Dermis microvascular lymphatic vessel endothelial cell (primary cell): ENCODE measurements at regions not wholly inside any gene's neighbourhood (a gene's known extent, or its start where the extent isn't known, plus 50 kb on each side); places are given as distances from the start of the nearest gene placed in this dataset.
"Not testable (repeated sequence)": the region's sequence is repeated elsewhere in the genome, so short reads cannot be mapped to it uniquely, and the experiment has no call there.

Experiments used
- DNase-seq, 2 donors: peaks; one replicate each; pipeline versions ENCODE4 v3.0.0 to v3.0.0-alpha.2; 2010; ENCODE audit warnings: low read depth in 2 of 2

DNA sequence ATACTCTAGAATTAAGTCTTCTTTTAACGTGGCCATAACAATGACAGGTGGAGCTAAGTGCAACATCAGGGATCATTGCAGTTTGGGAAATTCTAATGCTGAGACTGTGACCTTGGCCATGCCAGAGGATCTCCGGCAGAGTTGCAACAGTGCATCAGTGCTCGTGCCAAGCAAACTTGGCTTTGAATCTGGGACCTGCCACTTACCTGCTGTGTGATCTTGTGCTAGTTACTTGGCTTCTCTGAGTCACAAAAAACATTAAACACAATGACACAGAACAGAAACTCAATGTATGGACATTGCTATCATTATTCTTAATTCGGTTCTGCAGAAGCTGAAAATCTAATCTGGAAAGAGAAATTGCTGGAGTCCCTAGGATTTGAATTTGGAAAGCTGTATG, 435.5 kb upstream of the CCL2 start:
- DNase-seq: no peak

DNA sequence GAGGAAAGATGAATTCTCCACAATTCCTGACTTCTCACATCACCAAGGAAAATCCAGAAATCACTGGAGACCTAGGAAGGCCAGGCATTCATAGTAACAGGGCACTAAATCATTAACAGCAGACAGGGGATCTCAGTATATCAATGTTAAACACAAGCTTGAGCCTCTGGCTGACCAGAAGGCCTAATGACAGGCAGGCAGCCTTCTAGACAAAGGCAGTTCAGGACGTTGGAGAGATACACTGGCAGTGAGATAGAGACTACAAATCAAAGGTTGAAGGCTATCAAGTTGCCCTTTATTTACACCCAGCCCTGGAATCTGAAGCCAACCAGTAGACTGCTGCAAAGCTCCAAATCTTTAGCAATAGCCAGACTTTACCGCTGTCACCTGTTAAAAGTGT, 422.8 kb upstream of the CCL2 start:
- DNase-seq: no peak

DNA sequence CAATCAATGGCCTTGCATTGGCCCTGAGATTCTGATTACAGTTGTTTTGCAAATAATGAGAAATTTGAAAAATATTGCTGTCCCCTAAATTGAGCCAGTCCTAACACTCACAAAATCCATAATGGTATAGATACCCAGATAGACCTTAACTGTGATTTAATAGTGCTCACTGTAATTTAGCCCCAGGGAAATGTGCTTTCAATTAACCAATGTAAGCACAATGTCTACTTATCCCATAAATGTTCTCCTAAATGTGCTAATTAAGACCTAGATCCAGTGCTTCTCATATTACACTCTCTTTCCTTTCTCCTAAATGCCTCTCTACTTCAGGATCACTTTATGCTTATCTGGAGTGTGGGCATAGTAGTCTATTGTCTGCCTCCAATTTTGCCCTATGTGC, 417.8 kb upstream of the CCL2 start:
- DNase-seq: no peak

DNA sequence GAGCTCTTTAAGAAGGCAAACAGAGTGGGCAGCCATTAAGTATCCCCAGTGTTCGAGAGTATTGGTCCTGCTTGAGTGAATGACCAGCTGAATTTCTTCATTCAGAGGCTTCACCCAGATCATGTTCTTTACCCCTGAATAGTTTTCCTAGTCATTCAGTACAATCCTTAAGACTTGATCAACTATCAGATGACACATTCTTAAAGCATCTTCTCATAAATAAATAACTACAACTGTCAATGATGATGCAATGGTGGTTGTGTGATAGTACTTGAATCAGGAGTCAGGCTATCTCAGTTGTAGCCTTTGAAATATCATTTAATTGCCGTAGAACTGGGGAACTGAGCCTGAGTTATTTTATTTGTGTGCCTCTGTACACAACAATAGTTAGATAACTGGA, 416.8 kb upstream of the CCL2 start:
- no peak for DNase-seq

DNA sequence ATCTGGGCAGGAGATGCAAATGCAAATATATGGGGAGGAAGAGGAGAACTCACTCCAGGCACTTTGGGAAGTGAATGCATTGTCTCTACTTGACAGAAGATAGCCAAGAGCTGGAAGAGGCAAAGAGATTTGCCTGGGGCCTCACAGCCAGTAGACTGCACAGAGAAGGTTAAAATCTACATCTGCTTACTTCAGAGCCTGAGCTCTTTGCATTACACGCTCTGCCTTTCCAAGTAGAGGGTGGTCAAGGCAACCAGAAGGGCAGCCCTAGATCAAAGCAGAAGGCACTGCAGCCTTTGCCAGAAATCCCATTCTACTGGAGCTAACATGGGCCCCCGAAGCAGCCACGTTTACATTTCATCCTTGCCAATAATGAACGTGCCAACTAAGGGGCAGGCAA, 407.2 kb upstream of the CCL2 start:
- no peak for DNase-seq

DNA sequence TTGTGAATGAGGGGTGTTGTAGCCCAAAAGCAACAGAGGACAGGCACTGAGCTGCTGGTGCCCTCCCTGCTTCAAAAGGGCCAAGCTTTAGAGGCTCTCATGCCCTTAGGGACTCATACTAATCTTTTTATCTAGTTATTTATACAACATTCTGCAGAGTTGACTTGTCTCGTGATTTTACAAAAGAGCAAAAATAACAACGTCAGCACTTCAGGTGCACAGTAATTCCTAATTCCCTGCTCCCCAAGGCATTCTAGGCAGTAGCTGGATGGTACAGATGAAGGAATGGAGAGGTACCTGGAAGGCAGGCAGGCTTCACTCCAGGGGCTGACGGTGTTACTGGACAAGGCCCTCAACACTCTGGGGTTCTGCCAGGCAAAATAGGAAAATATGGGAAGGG, 406.7 kb upstream of the CCL2 start:
- no peak for DNase-seq

DNA sequence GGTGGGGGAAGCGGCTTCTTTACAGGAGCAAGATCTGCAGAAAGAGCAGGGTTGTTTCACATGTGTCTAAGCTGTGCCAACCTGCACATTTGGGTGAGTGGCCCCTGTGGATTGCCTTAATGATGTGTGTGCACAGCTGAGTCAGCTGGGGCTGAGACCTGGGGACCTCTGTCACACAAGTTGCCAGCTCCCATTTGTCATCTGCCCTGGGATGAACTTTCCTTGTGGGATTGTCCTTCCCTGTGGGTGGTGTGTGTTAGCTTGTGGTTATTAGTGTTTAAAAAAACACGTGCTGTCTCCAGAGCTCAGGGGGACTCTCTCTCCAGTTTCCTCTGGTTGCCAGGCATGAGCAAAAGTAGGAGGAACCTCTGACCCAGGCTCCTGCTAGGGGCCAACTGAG, 400.5 kb upstream of the CCL2 start:
- no peak for DNase-seq

DNA sequence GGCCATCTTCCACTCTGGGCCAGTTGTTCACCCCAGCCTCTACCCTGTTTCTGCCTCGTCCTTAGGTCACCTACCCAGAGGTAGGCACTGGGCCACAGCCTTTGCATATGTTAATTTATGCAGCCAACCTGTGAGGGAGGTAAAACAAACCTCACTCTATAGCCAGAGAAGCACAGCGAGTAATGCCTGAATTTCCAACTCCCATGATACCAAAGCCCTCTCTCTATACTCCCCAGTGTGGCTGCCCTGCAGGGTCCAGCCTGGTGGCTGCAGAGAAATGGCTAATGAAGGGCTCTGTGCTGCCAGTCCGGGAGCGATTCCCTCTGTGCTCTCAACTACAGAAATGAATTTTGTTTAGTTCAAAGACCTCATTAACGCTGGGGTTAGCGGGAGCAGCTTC, 397.0 kb upstream of the CCL2 start:
- DNase-seq: no peak

DNA sequence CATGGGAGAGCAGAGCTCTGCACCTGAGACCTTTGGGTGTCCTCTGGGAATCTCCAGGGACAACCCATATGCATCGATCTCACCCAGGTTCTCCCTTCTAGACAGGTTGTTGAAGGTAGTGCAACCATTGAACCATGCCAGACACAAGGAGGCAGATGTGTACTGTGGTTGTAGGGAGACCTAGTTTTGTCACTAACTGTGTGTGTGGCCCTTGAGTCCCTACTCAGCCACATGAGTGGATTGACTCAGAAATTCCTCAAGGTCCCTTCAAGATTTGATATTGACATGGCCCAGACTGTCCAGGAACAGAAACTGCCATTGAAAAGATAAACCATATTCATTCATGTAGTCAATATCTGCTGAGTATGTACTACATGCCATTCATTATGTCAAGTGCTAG, 396.4 kb upstream of the CCL2 start:
- DNase-seq: no peak

DNA sequence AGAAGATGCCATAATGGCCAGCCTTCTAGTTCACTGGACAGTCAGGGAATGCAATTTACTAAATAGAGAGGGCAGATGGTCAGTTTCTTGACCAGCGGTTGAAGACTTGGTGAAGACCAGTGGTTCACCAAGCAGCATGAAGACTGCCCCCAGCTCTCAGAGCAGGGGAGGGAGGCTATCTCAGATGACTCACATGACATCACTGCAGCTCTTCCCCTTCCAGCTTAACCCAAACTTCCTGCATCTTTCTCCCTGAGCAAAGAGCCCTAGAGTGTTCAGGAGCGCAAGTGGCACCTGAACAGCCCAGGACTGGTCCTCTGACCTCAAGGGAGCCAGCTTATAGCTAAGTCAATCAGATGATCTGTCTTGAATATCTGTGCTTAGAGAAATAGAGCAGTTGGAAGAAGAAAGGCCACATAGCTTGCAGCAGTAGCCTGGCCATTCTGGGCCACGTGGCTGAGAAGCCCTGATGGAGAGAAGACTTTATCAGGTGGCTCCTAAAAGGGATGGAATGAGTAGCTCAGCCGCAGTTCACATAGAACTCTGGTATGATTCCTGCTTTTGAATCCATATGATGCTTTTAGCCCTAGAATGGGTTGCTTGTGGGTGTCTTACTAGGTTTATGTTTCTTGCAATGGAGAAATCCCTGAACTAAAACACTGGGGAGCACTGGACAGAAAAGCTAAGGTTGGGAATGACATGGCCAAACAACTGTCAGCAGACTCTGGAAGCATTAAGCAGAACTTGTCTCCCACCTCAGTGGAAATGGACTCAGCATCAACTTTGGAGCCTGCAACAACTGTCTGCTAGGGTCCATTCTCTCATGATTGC, 392.1 kb upstream of the CCL2 start:
- DNase-seq: no peak

DNA sequence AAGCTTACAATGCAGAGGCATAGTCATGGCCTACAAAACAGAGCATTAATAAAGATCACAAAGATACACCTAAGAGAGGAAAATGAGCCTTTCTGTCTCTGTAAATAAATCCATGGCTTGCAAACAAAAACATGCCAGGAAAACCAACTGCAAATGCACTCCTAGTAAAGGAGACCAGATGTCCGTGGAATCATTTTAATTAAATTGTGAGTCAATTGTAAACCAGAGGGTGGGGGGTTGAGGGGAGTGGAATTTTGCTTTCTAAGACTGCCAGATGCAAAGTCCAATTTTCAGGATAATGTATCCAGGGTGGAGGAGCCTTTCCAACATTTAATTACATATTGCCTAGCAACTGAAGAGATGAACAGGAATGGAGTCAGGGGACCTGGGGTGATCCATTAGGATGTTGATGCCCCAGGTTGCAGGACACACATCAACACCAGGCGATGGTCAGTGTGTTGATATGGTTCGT, 390.3 kb upstream of the CCL2 start:
- no peak for DNase-seq

DNA sequence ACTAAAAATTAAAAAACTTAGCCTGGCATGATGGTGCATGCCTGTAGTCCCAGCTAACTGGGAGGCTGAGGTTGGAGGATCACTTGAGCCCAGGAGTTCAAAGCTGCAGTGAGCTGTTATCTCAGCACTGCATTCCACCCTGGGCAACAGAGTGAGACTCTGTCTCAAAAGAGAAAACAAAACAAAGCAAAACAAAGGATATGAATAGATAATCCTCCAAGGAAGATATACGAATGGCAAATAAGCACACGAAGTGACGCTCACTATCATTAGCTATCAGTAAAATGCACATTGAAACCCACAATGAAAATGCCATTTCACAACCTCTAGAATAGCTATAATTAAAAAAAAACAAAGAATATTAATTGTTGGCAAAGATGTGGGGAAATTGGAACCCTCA, 386.2 kb upstream of the CCL2 start:
- DNase-seq: no peak

DNA sequence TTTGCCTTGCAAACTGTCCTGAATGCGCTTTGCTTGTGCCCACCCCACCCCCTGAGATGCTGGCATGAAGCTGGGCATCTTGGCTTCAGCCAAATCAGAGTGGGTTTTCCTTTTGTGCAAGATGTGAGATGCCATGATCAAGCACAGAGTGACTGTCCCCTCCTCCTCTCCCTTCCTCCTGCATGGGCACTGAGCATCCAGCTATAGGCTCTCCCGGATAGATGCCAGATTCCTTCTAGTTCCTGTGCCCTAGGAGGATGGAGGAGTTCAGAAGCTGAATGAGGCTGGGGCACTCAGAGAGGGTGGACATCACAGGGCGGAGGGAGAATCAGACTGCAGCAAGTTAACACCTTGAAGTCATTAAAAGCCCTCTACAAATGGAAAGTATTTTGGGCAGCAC, 384.1 kb upstream of the CCL2 start:
- no peak for DNase-seq

DNA sequence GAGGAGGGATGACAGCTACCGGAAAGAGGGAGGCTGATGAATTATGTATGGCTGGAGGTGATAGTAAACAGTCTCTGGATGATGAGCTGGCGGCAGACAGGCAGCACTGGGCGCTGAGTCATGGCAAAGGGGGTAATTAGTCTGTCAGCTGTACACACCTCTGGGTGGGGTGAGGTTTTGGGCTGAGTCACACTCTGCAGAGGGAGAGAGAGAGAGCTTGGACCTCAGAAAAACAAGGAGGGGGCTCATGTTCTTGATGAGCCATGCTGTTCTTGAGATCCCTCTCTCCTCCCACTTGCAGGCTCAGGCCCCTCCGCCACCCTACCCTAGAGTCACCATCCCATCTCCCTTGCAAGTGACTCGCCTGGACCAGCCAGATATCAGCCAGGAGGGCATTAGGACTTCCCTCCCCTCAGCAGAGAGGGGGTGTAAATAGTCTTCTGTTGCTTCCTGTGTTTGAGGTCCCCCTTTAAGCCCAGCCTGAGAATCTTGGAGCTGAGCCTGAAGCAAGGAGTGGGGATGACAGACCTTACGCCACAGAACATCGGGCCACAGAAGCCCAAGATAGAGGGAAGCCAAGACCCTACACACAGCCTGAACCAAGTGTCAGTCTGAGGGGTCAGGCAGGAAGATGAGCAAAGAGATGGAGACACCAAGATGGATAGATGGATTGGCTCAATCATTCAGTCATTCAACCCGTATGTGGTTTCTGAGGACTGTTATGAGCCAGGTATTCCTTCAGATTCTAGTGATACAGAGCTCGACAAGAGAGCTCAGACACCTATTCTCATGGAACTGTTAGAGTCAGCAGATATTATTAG, 383.2 kb upstream of the CCL2 start:
- DNase-seq: no peak

DNA sequence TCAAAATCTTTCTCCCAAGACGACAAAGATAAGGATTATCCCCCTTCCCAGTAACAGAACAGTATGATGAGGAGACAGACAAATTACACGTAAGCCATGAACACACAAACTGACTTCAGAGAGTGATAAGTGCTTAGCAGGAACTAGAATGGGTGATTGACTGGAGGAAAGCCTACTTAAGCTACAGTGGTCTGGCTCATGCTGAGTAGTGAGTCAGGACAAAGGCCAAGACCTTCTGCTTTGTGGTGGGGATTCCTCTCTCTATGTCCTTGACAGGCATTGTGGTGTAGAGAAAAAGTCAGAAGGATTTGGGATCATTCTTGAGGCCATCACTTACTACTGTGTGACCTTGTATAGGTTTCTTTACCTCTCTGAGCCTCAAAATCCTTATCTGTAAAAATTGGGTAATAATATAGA, 381.9 kb upstream of the CCL2 start:
- no peak for DNase-seq

DNA sequence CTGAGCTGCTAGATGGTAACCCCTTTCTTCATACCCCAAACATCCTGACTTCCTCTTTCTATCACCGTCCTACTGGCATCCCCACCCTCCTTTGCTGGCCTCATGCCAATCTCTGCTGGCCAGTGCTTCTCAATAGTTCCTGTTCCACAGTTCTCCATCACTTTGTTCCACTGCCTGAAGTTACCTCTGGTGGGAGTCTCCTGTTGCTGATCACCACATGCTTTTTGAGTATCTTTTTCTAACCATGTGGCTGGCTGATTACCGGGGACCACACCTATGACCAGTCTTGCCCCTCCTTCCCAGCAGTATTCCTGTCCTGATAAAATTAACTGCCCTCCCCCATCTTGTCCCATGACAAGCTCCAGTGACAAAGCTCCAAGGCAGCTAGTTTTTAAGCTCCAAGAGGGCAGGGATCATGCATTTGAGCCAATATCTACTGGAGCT, 380.4 kb upstream of the CCL2 start:
- no peak for DNase-seq

DNA sequence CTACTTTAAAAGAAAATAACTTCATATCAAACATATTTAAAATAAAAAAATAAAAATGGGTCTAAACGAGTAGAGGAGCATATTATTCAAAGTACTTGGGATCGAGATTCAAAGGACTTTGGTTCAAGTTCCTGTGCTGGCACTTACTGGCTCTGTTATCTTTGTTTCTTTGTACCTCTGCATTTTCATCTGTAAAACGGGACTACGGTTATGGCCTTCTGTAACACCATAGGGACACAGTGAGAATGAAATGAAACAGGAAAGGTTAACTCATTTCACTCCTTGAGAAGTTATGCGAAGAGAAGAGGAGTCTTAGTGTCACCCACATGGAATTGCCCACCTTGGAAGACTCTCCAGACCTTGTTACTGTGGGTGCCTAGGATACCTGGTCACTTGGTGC, 379.1 kb upstream of the CCL2 start:
- no peak for DNase-seq

DNA sequence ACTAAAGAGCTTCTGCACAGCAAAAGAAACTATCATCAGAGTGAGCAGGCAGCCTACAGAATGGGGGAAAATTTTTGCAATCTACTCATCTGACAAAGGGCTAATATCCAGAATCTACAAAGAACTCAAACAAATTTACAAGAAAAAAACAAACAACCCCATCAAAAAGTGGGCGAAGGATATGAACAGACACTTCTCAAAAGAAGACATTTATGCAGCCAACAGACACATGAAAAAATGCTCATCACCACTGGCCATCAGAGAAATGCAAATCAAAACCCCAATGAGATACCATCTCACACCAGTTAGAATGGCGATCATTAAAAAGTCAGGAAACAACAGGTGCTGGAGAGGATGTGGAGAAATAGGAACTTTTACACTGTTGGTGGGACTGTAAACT, 372.8 kb upstream of the CCL2 start:
- not testable (repeated sequence) for DNase-seq

DNA sequence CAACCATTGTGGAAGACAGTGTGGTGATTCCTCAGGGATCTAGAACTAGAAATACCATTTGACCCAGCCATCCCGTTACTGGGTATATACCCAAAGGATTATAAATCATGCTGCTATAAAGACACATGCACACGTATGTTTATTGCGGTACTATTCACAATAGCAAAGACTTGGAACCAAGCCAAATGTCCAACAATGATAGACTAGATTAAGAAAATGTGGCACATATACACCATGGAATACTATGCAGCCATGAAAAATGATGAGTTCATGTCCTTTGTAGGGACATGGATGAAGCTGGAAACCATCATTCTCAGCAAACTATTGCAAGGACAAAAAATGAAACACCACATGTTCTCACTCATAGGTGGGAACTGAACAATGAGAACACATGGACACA, 372.4 kb upstream of the CCL2 start:
- not testable (repeated sequence) for DNase-seq

DNA sequence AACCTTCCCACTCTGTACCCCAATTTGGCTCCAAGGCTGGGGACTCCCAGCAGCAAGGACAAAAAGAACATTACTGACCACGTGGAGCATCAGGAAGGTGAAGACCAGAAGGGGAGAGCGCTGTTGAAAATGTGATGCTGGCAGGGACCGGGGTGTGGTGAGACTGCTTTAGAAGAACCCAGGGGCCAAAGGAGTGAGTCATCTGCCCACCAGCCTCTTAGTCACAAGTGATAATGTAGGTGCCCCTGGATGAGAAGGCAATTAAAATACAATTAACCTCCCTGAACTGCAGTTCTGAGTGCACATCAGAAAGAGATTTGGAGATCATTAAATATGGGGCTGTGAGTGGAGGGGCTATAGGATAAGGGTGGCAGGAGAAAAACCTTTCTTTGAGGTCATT, 366.6 kb upstream of the CCL2 start:
- DNase-seq: no peak

DNA sequence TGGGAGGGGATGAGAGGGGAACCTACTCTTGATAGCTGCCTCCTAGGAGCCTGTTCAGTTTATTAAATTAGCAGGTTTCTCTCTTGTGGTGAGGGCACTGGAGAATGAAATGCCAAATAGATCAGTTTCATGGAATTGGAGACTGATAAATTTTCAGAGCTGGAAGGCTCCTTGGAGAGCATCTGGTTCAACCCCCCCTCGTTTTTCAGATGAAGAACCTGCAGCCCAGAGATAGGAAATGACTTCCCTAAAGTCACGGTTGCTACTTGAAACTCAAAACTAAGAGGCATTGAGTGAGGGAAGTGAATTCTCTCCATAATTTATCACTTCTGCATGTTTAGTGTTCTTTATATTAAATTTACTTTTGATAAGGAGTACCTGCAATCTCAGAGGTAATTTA, 366.0 kb upstream of the CCL2 start:
- DNase-seq: no peak

DNA sequence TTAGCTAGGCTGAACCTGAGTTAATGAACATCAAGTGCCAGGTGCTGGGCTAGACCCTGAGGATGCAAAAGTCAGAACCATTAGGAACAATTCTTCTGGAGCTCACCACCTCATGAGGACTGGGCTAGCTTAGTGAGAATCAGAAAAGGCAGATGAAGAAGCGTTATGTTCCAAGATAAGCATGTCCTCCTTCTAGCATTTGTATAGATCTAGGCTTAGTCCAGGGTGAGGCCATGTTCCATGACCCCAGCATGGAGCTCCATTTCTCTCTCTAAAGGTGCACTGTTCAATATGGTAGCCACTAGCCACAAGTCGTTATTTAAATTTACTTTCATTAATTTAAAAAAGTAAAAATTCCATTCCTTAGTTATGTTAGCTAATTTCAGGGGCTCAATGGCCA, 365.3 kb upstream of the CCL2 start:
- no peak for DNase-seq
